Gastroesophageal sphincter (tissue), 3 donors: ENCODE measurements at regions not wholly inside any gene's neighbourhood (a gene's known extent, or its start where the extent isn't known, plus 50 kb on each side); places are given as distances from the start of the nearest gene placed in this dataset.

Source experiments
- CTCF ChIP-seq, 4 experiments: fragments of 200-600 bp in 2 of 4; fragments of 450-650 bp in 2 of 4; sonication (generic) in 1 of 4; IDR thresholded peaks; one replicate each; pipeline ENCODE4 v1.5.1; 2017 to 2019; ENCODE audit warnings: antibody characterized with exemption in 4 of 4, mild to moderate bottlenecking in 2 of 4, moderate library complexity in 2 of 4
- EP300 ChIP-seq: sonication (generic); formaldehyde crosslinking; IDR thresholded peaks from one replicate; pipeline ENCODE4 v1.6.1; 2017; ENCODE audit warnings: antibody characterized with exemption, mild to moderate bottlenecking
- POLR2A ChIP-seq, 2 donors: fragments of 450-650 bp; IDR thresholded peaks; one replicate each; pipeline ENCODE4 v1.6.1; 2017; ENCODE audit warnings: antibody characterized with exemption in 2 of 2, mild to moderate bottlenecking in 2 of 2, moderate library complexity in 1 of 2
- POLR2AphosphoS5 ChIP-seq: sonication (generic); formaldehyde crosslinking; IDR thresholded peaks from one replicate; pipeline ENCODE4 v1.6.1; 2017; ENCODE audit warnings: antibody characterized with exemption

- no peak for TF ChIP-seq CTCF (IDR thresholded peaks at IDR 0.05)
- TF ChIP-seq POLR2A (IDR thresholded peaks at IDR 0.05) = no peak
- no peak for TF ChIP-seq EP300
- no peak for TF ChIP-seq POLR2AphosphoS5
These were observed 176.7 kb upstream of the TLE3 start for GRCh38 chr15:70274255-70274880.
